GM12878 (cell line): ENCODE measurements at regions not wholly inside any gene's neighbourhood (a gene's known extent, or its start where the extent isn't known, plus 50 kb on each side); places are given as distances from the start of the nearest gene placed in this dataset.

Source experiments
- ATAC-seq: fragments of 200-7000 bp; cut with Tn5 transposase; 3 replicates; pipeline ENCODE4 v1.9.1; 2020; ENCODE audit warnings: mild to moderate bottlenecking, moderate library complexity
- BruUV-seq: library from RNA; stranded (reverse); fragments of 400-500 nt; replicated peaks from 2 replicates; lab custom pipeline; 2021; lab: Mats Ljungman, UMichigan
- CTCF ChIA-PET: fragments of 300-600 bp; sonication (Branson Sonifier 250); formaldehyde crosslinking; extraction: SDS; loops from one replicate; lab custom pipeline; 2021; ENCODE audit warnings: inconsistent platforms; lab: Yijun Ruan, JAX
- POLR2A ChIA-PET: fragments of 350-600 bp; formaldehyde crosslinking; extraction: SDS; loops from one replicate; lab custom pipeline; 2021; ENCODE audit warnings: inconsistent platforms; lab: Charles Lee
- RAD21 ChIA-PET: fragments of 300-600 bp; sonication (Branson Sonifier 250); formaldehyde crosslinking; loops from one replicate; lab custom pipeline; 2023; ENCODE audit warnings: antibody characterized with exemption; ENCODE audit not compliant: unreplicated experiment; lab: Charles Lee
- SMC1A ChIA-PET: fragments of 300-600 bp; sonication (Branson Sonifier 250); formaldehyde crosslinking; loops from one replicate; lab custom pipeline; 2023; ENCODE audit not compliant: unreplicated experiment, uncharacterized antibody; lab: Charles Lee
- DNase-seq: peaks from one replicate; pipeline ENCODE4 v3.0.0-alpha.2; 2011; ENCODE audit warnings: low read depth, low spot score
- FAIRE-seq: peaks from 3 replicates; lab custom pipeline; 2011; peaks lifted over from hg19 to GRCh38; lab: Jason Lieb, UNC
- H2AFZ ChIP-seq: 2 replicates; pipeline ENCODE4 v1.6.0; 2011; ENCODE audit warnings: low read depth, low read length, control low read depth; ENCODE audit not compliant: control insufficient read depth
- H3K27ac ChIP-seq: 2 replicates; pipeline ENCODE4 v1.5.1; 2011; ENCODE audit warnings: control low read depth; ENCODE audit not compliant: control insufficient read depth, insufficient read depth
- H3K27me3 ChIP-seq, 2 experiments: replicated peaks in 1 of 2; 2 replicates each; pipeline versions ENCODE4 v1.6.0 to v1.6.1; 2011; ENCODE audit warnings: low read length in 1 of 2; ENCODE audit not compliant: control insufficient read depth in 2 of 2, insufficient read depth in 2 of 2
- H3K36me3 ChIP-seq, 2 experiments: 2 replicates each; pipeline ENCODE4 v1.5.1; 2011; ENCODE audit warnings: low read length in 1 of 2; ENCODE audit not compliant: control insufficient read depth in 2 of 2, insufficient read depth in 2 of 2
- H3K4me1 ChIP-seq: 2 replicates; pipeline ENCODE4 v1.6.1; 2011; ENCODE audit warnings: mild to moderate bottlenecking, low read length, moderate library complexity, mixed read lengths; ENCODE audit not compliant: control insufficient read depth, insufficient read depth
- H3K4me2 ChIP-seq: 2 replicates; pipeline ENCODE4 v1.6.0; 2011; ENCODE audit warnings: control low read depth; ENCODE audit not compliant: control insufficient read depth, insufficient read depth
- H3K4me3 ChIP-seq: fragments of 200-600 bp; sonication (generic); 2 replicates; pipeline ENCODE4 v1.5.1; 2016
- H3K79me2 ChIP-seq: 2 replicates; pipeline ENCODE4 v1.6.0; 2011; ENCODE audit warnings: low read length; ENCODE audit not compliant: control insufficient read depth, insufficient read depth
- H3K9ac ChIP-seq: 2 replicates; pipeline ENCODE4 v1.8.0; 2011; ENCODE audit warnings: low read length, control low read depth, mixed read lengths; ENCODE audit not compliant: control insufficient read depth, insufficient read depth
- H3K9me3 ChIP-seq: replicated peaks from 3 replicates; pipeline ENCODE4 v1.5.1; 2011; ENCODE audit warnings: mild to moderate bottlenecking, low read length; ENCODE audit not compliant: control insufficient read depth, insufficient read depth
- H4K20me1 ChIP-seq: 2 replicates; pipeline ENCODE4 v1.6.0; 2011; ENCODE audit not compliant: control insufficient read depth, insufficient read depth
- EED ChIP-seq: sonication (generic); IDR thresholded peaks from 2 replicates; pipeline ENCODE4 v1.6.1; 2016; ENCODE audit warnings: antibody characterized with exemption, low read depth
- LARP7 ChIP-seq: fragments of 450-650 bp; IDR thresholded peaks from 2 replicates; pipeline ENCODE4 v1.6.1; 2017; ENCODE audit warnings: mild to moderate bottlenecking
- MTA2 ChIP-seq: fragments of 450-650 bp; IDR thresholded peaks from 2 replicates; pipeline ENCODE4 v1.6.1; 2016; ENCODE audit warnings: low read depth, mild to moderate bottlenecking, moderate library complexity
- NFIC ChIP-seq: IDR thresholded peaks from 2 replicates; pipeline ENCODE4 v1.6.1; 2012; ENCODE audit warnings: low read depth, mild to moderate bottlenecking, inconsistent platforms, low read length, moderate library complexity
- SUPT20H ChIP-seq: IDR thresholded peaks from 2 replicates; pipeline ENCODE4 v1.6.1; 2011; ENCODE audit warnings: low read depth, mild to moderate bottlenecking, low read length, moderate library complexity, borderline replicate concordance; ENCODE audit not compliant: control insufficient read depth
- USF2 ChIP-seq: IDR thresholded peaks from 2 replicates; pipeline ENCODE4 v1.6.1; 2011; ENCODE audit warnings: low read depth, low read length, improper control_type of control experiment, borderline replicate concordance
- ZNF274 ChIP-seq: IDR thresholded peaks from one replicate; pipeline ENCODE4 v1.8.0; 2011; ENCODE audit not compliant: insufficient read length, insufficient read depth
- ZZZ3 ChIP-seq: IDR thresholded peaks from 2 replicates; pipeline ENCODE4 v1.6.1; 2011; ENCODE audit warnings: low read depth; ENCODE audit not compliant: control insufficient read depth, insufficient read length
- WGBS: methylation state at CpG from one replicate; pipeline ENCODE4 v1.1.6; 2016; ENCODE audit warnings: low lambda C conversion rate; ENCODE audit not compliant: insufficient replicate concordance, insufficient coverage; ENCODE audit errors: missing lambda C conversion rate; 5-methylcytosine and 5-hydroxymethylcytosine counted together
- in situ Hi-C: fragments of 300-500 bp; cut with MboI; formaldehyde crosslinking; loops from 9 replicates; pipeline ENCODE4 v1.14.3; 2018; ENCODE audit warnings: mixed read lengths
- intact Hi-C: fragments of 100-400 bp; cut with micrococcal nuclease; formaldehyde crosslinking; loops from one replicate; pipeline ENCODE4 v1.14.2; 2022; ENCODE audit not compliant: unreplicated experiment
- TF ChIP-seq, protein P1 (sequence below): fragments of 450-650 bp; conservative IDR thresholded peaks from 2 replicates; pipeline ENCODE4 v1.6.1; 2017; ENCODE audit warnings: mild to moderate bottlenecking, moderate library complexity

DNA sequence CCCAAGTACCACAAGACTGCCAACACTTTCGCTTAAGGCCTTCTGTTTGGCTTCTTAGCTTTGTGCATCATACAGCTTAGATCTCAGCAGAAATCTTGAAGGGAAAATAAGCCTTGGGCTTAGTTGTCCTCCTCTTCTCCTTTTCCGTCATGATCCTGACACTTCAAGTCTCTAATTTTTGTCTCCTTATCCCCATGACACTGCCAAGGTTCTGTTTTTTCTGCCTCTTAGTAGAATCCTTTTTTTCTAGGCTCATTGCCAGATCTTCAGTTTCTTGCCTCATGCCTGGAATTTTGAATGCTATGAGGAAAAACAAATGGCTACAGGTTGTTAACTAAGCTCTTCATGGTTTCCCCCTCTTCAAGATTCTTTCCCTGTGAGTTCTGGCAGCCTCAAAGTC, 450.4 kb downstream of the LRFN5 start:
- no peak overlapping the region for H2AFZ ChIP-seq
- H3K9me3 ChIP-seq, result no peaks in the 10 kb centered on the region
- no peak overlapping the region for H3K4me2 ChIP-seq
- ChIA-PET RAD21 (no interaction called here), POLR2A (no interaction called here), CTCF (no interaction called here), SMC1A (no interaction called here)
- TF ChIP-seq ZNF274 (no peak), MTA2 (no peak), LARP7 (no peak), ZZZ3 (no peak), SUPT20H (no peak), NFIC (no peak), USF2 (no peak), EED (no peak)
- TF ChIP-seq, protein P1, sequence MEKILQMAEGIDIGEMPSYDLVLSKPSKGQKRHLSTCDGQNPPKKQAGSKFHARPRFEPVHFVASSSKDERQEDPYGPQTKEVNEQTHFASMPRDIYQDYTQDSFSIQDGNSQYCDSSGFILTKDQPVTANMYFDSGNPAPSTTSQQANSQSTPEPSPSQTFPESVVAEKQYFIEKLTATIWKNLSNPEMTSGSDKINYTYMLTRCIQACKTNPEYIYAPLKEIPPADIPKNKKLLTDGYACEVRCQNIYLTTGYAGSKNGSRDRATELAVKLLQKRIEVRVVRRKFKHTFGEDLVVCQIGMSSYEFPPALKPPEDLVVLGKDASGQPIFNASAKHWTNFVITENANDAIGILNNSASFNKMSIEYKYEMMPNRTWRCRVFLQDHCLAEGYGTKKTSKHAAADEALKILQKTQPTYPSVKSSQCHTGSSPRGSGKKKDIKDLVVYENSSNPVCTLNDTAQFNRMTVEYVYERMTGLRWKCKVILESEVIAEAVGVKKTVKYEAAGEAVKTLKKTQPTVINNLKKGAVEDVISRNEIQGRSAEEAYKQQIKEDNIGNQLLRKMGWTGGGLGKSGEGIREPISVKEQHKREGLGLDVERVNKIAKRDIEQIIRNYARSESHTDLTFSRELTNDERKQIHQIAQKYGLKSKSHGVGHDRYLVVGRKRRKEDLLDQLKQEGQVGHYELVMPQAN, result no peak
- no peak overlapping the region for H3K4me3 ChIP-seq
- FAIRE-seq, result no peak
- H3K27ac ChIP-seq, result no peak overlapping the region
- in situ Hi-C loops, result no loop called here
- no peak for DNase-seq
- intact Hi-C loops, result no loop called here
- no peaks in the 10 kb centered on the region for H4K20me1 ChIP-seq
- no peaks in the 10 kb centered on the region for H3K36me3 ChIP-seq
- 18% methylated on average over 2 of the region's 2 CpGs for WGBS
- no peak overlapping the region for H3K9ac ChIP-seq
- H3K79me2 ChIP-seq, result no peaks in the 10 kb centered on the region
- BruUV-seq, result no TSS peak
- no peaks in the 10 kb centered on the region for H3K4me1 ChIP-seq
- no peak for ATAC-seq
- H3K27me3 ChIP-seq, result no peaks in the 10 kb centered on the region
